Pancreas (tissue), 10 donors: ENCODE measurements at regions not wholly inside any gene's neighbourhood (a gene's known extent, or its start where the extent isn't known, plus 50 kb on each side); places are given as distances from the start of the nearest gene placed in this dataset.

ENCODE experiments used
- ATAC-seq, 4 donors: fragments of 200-7000 bp; cut with Tn5 transposase; one replicate each; pipeline versions ENCODE4 v1.8.0 to v1.9.1; 2020; ENCODE audit warnings: mild to moderate bottlenecking in 4 of 4, moderate library complexity in 4 of 4
- DNase-seq, 6 donors: peaks; one replicate each; pipeline ENCODE4 v3.0.0-alpha.2; 2020
- FAIRE-seq: peaks from 2 replicates; lab custom pipeline; 2012; peaks lifted over from hg19 to GRCh38; lab: Jason Lieb, UNC
- H3K27ac ChIP-seq, 4 donors: fragments of 200-600 bp; sonication (generic); 1 replicate in 3 of 4; 2 replicates in 1 of 4; pipeline versions ENCODE4 v1.5.0 to v1.8.0; 2020
- H3K27me3 ChIP-seq, 4 donors: fragments of 200-600 bp; one replicate each; pipeline ENCODE4 v1.8.0; 2021
- H3K36me3 ChIP-seq, 3 donors: fragments of 200-600 bp; sonication (generic) in 1 of 3; one replicate each; pipeline versions ENCODE4 v1.5.0 to v1.8.0; 2020 to 2021
- H3K4me1 ChIP-seq, 3 donors: fragments of 200-600 bp; one replicate each; pipeline ENCODE4 v1.8.0; 2021
- H3K4me3 ChIP-seq, 4 donors: fragments of 200-600 bp; sonication (generic) in 2 of 4; one replicate each; pipeline versions ENCODE4 v1.5.0 to v1.8.0; 2020 to 2021
- H3K9me3 ChIP-seq, 4 donors: fragments of 200-600 bp; one replicate each; pipeline ENCODE4 v1.8.0; 2021
- WGBS, 2 donors: extraction: QIAGEN DNeasy Blood & Tissue Kit; methylation state at CpG; one replicate each; pipeline ENCODE4 v1.1.7; 2013; 5-methylcytosine and 5-hydroxymethylcytosine counted together
- intact Hi-C, 3 donors: fragments of 100-400 bp; cut with DNase I; formaldehyde crosslinking; loops; one replicate each; pipeline versions ENCODE4 v1.11.1 to v1.14.2; 2022
- TF ChIP-seq, protein P1 (sequence below), 4 donors: fragments of 200-600 bp; sonication (generic) in 3 of 4; IDR thresholded peaks; one replicate each; pipeline versions ENCODE4 v1.5.0 to v1.8.0; 2021; ENCODE audit warnings: antibody characterized with exemption in 4 of 4
- donor health status: healthy with polysubstance abuse.
- donor health status: DM: no; HTN: no; CAD: no; lungs with moderate emphysema.
- donor health status: DM: no; HTN: no; CAD: no.
- donor health status: control.
- donor health status: control.
- donor health status: Bipolar disorder and iron deficiency.
- donor health status: DM: yes; HTN: yes; CAD: no.
- donor health status: DM: no; HTN: no; CAD: no.
- donor health status: DM: no; HTN: no; CAD: no.
- donor health status: DM: yes; HTN: yes; CAD: no.

DNA sequence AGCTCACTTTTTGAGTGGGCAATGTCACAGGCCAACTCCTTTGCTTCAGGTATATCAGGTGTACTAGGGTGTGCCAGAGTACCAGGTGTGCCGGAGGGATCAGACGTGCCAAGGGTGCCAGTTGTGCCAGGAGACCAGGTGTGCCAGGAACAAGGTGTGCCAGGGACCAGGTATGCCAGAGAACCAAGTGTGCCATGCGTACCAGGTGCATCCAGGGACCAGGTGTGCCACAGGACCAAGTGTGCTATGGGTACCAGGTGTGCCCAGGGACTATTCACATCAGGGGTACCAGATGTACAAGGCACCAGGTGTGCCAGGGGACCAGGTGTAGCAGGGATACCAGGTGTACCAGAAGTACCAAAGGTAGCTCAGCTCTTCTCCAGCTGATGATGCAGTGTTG is 174.7 kb upstream of the S1PR3 start:
- no peak for ATAC-seq
- 43 to 56% methylated on average over 3 of the region's 3 CpGs for WGBS, 2 donors
- TF ChIP-seq, protein P1, sequence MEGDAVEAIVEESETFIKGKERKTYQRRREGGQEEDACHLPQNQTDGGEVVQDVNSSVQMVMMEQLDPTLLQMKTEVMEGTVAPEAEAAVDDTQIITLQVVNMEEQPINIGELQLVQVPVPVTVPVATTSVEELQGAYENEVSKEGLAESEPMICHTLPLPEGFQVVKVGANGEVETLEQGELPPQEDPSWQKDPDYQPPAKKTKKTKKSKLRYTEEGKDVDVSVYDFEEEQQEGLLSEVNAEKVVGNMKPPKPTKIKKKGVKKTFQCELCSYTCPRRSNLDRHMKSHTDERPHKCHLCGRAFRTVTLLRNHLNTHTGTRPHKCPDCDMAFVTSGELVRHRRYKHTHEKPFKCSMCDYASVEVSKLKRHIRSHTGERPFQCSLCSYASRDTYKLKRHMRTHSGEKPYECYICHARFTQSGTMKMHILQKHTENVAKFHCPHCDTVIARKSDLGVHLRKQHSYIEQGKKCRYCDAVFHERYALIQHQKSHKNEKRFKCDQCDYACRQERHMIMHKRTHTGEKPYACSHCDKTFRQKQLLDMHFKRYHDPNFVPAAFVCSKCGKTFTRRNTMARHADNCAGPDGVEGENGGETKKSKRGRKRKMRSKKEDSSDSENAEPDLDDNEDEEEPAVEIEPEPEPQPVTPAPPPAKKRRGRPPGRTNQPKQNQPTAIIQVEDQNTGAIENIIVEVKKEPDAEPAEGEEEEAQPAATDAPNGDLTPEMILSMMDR (IDR thresholded peaks at IDR 0.05): no peak
- Histone ChIP-seq H3K36me3 (no peaks in the 10 kb centered on the region), H3K27ac (no peak overlapping the region), H3K9me3 (no peaks in the 10 kb centered on the region), H3K27me3 (no peaks in the 10 kb centered on the region), H3K4me3 (no peak overlapping the region), H3K4me1 (no peaks in the 10 kb centered on the region)
- no peak for DNase-seq
- intact Hi-C loops: loop anchor here in 1 of 3 donors (10.0 kb wide), 1 partner anchor 62 kb away; no protein-coding TSS in a partner anchor
- no peak for FAIRE-seq

DNA sequence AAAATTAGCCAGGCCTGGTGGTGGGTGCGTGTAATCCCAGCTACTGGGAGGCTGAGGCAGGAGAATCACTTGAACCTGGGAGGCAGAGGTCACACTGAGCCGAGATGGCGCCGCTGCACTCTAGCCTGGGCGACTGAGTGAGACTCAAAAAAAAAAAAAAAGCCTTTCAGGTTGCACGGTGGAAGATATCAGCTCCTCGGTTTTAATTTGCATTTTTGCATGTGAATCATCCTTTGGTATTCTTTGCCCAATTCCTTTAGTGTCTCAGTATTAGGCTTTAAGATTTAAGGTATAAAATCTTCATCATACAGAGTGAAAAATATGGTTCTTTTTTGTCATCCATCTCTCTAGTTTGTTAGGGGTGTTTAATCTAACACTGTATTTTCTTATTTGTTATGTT is 173.6 kb upstream of the S1PR3 start:
- Histone ChIP-seq H3K36me3 (no peaks in the 10 kb centered on the region), H3K27ac (no peak overlapping the region), H3K27me3 (no peaks in the 10 kb centered on the region), H3K4me1 (no peaks in the 10 kb centered on the region), H3K4me3 (no peak overlapping the region), H3K9me3 (no peaks in the 10 kb centered on the region)
- no peak for DNase-seq
- intact Hi-C loops: loop anchor here in 1 of 3 donors (10.0 kb wide), 1 partner anchor 63 kb away; no protein-coding TSS in a partner anchor
- WGBS, 2 donors: 79 to 83% methylated on average over 7 of the region's 7 CpGs
- TF ChIP-seq, protein P1 (IDR thresholded peaks at IDR 0.05): no peak
- no peak for ATAC-seq
- no peak for FAIRE-seq

DNA sequence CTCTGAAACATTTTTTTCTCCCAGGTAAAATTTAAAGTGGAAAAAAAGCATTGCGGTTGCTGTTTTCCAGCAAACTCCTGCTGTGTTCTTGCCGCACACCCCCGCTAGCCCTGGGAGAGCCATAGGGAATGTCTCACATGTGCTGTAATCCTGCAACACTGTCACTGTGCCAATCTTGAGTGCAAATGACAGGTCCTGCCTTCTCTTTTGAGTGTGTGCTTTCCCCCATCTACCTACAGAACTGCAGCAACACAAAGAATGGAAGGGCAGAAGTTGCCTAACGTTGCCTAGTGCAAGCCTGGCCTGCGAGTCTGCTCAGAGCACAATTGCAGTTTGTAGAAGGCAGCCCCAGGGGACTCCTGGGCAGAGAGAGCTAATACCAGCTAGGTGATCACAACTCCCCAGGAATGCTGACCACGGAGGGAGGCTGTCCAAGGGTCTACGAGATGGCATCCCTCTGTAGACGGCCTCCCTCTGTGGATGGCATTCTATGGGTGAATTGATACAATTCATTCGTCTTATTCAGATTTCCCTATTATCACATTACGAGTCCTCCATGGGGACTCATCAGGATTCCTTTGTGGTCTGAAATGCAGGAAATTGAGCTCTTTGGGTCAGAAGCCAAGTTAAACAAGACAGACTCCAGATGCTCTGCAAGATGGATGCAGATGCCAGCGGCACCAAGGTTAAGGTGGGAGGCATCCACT is 172.6 kb upstream of the S1PR3 start:
- WGBS, 2 donors: 71 to 74% methylated on average over 11 of the region's 11 CpGs
- H3K36me3 ChIP-seq: no peaks in the 10 kb centered on the region
- TF ChIP-seq, protein P1 (IDR thresholded peaks at IDR 0.05): no peak
- intact Hi-C loops: loop anchor here in 1 of 3 donors (10.0 kb wide), 1 partner anchor 64 kb away; no protein-coding TSS in a partner anchor
- no peak for FAIRE-seq
- no peak for ATAC-seq
- H3K27me3 ChIP-seq: no peaks in the 10 kb centered on the region
- H3K4me3 ChIP-seq: no peak overlapping the region
- no peaks in the 10 kb centered on the region for H3K4me1 ChIP-seq
- no peak overlapping the region for H3K27ac ChIP-seq
- no peaks in the 10 kb centered on the region for H3K9me3 ChIP-seq
- DNase-seq: no peak

DNA sequence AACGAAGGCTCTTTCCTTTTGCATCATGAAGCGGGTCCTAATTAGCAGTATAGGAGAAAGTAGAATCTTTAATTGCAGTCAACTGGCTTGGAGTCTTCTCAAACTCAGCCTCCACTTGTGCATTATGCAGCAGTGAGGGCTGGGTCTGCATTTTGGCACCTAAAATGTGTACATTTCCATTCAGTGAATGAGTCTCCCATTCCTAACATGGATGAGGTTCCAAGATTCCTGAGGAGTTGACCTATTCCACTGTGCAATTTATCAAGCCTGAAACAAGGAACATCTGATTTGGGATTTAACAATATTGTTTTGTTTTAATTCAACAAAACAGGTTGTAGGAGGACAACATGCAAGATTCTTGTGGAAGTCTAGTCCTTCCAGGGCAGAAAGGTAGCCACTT is 171.8 kb upstream of the S1PR3 start:
- no peak for DNase-seq
- TF ChIP-seq, protein P1 (IDR thresholded peaks at IDR 0.05): no peak
- ATAC-seq: no peak
- Histone ChIP-seq H3K9me3 (no peaks in the 10 kb centered on the region), H3K4me3 (no peak overlapping the region), H3K4me1 (no peaks in the 10 kb centered on the region), H3K27me3 (no peaks in the 10 kb centered on the region), H3K27ac (no peak overlapping the region), H3K36me3 (no peaks in the 10 kb centered on the region)
- intact Hi-C loops: loop anchor here in 1 of 3 donors (10.0 kb wide), 1 partner anchor 65 kb away; no protein-coding TSS in a partner anchor
- WGBS, 2 donors: 83 to 90% methylated on average over 2 of the region's 2 CpGs
- no peak for FAIRE-seq

DNA sequence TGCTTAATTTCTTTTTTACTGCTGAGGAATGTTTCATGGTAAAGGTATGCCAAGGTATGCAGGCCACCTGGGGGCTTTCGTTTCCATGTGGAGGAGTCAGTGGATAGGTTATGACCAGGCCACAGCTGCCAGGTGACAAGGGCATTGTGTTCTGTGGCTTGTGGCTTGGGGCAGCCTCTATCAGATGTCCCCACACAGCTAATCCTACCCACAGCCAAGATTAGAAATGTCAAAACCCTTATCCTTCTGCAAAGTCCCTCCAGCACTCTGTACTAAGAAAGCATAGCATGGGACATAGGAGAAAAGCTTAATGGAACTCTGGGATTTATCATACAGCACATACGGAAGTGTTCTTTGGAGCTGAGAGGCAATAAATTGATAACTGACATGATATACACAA is 171.2 kb upstream of the S1PR3 start:
- DNase-seq: no peak
- intact Hi-C loops: no loop called here
- no peak for FAIRE-seq
- H3K4me1 ChIP-seq: no peaks in the 10 kb centered on the region
- H3K36me3 ChIP-seq: no peaks in the 10 kb centered on the region
- no peak for ATAC-seq
- no peaks in the 10 kb centered on the region for H3K27me3 ChIP-seq
- no peak overlapping the region for H3K4me3 ChIP-seq
- H3K27ac ChIP-seq: no peak overlapping the region
- 81 to 82% methylated on average over 2 of the region's 2 CpGs for WGBS, 2 donors
- H3K9me3 ChIP-seq: no peaks in the 10 kb centered on the region
- TF ChIP-seq, protein P1 (IDR thresholded peaks at IDR 0.05): no peak
